Stimulated activated CD4-positive, alpha-beta T cell treated with anti-CD3 and anti-CD28 coated beads, Interleukin-12 subunit alpha, Interleukin-12 subunit beta, amount 100 ng/mL, for 4 hours (primary cell): ENCODE measurements at regions not wholly inside any gene's neighbourhood (a gene's known extent, or its start where the extent isn't known, plus 50 kb on each side); places are given as distances from the start of the nearest gene placed in this dataset.
"Not testable (repeated sequence)": the region's sequence is repeated elsewhere in the genome, so short reads cannot be mapped to it uniquely, and the experiment has no call there.

Experiments used
- DNase-seq: peaks from one replicate; pipeline ENCODE4 v3.0.0-alpha.2; 2020

DNA sequence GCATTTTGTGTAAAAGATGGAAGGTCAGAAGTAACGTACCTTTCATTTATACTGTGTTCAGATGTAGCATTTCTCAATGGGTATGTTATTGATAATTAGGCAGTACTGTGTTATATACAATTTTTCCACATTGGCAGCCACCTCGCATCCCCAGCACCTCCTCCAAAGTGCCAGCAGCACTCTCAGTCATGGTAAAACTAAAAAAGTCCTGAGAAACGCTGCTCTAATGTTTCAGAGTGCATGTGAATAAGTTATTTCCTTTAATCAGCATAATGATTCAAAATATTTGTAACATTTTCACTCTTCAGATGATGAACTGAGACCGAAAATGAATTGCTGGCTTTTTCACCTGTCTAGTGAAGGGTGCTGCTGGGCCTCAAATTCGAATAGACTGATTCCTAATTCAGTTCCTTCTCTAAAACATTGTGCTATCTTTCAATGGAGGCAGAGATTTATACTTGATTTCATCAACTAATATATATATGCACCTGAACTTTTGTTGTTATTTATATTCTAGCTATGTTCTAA is 79.9 kb upstream of the ANKRD55 start:
- DNase-seq, result no peak

DNA sequence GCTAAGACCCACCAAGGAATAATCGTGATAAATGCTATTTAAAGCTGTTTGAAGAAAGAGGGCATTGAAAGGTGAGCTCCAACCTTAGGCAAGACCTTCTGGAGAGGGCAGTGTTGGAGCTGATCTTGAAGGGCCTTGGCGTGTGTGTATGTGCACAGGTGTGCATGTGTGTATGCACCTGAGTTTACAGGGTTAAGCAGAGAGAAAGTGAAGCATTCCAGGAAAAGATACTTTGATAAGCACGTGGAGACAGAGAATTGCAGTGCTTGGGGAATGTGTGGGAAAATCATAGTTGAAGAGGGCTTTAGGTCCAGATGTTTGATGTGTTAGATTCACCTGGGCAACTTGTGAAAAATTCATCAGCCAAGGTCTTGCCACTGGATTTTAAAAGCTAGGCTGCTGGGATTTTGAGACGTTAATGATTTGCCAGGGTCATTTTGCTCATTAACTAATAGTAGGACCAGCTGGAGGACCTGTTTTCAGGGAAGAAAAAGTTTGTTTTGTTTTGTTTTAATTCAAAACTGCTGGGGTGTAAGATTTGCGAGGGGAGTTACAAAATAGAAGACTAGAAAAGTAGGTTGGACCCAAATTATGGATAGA is 78.3 kb upstream of the ANKRD55 start:
- no peak for DNase-seq

DNA sequence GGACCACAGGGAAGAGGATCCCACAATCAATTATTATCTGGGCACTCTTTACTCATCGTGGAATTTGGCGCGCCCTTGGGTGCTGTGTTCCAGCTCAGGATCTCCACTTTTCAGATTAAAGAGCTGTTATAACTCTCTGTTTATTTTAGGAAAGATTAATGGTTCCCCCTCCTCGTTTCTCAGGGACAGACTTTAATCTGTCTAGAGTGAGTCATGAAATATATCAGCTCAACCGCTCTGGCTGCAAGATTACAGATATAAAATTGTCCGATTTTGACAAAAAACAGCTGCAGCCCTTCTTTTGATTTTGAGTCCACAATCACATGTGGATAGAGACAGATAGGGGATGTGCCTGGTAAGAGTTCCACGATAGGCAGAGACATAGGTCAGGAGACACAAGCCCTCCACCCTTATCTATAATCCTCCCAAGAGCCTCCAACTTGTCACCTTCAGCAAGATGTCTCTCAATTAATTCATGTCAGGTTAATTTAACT is 77.6 kb upstream of the ANKRD55 start:
- no peak for DNase-seq

DNA sequence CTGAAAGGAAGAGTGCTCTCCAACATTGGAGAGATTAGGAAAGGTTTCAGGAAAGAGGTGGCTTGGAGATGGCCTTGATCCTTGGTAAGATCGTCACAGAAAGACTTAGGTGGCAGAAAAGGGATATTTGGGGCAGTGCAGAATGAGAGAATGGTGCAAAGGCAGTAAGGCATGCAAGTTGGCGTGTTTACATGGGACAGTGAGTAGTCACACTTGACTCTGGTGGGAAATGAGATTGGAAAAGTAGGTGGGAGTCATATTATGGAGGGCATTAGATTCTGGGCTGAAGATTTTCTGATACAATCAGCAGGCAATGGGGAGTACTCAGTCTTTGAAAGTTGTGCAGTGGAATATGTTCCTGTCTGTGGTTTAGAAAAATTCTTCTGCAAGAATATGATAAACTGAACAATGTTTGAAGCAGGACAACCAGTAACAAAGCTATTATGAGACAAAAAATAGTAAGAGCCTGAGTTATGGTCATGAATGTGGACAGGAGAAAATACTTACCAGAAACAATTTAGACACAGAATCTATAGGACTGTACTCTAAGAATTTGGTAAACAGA is 76.2 kb upstream of the ANKRD55 start:
- no peak for DNase-seq

GRCh38 chr5:56307714-56308333 is 74.7 kb upstream of the ANKRD55 start:
- no peak for DNase-seq

- no peak for DNase-seq
Observed at GRCh38 chr5:56306433-56307150, 73.5 kb upstream of the ANKRD55 start.

- no peak for DNase-seq
Observed at GRCh38 chr5:56305001-56305950, 72.1 kb upstream of the ANKRD55 start.

GRCh38 chr5:56303511-56303910 is 70.4 kb upstream of the ANKRD55 start:
- DNase-seq, result no peak

DNA sequence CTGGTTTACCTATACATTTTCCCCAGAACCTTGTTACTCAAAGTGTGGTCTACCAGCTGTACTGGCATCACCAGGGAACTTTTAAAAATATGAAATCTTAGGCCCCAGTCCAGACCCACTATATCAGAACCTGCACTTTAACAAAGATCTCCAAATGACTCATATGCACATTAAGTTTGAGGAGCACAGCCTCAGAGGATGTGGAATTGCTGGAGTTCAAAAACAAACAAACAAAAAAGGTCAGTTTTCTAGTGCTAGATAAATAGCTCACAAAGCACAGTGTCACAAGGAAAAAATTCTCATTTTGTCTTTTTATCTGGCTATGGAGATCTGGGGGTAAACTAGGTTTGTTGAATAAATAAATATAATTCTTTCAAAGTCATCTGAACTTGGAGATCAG is 68.9 kb upstream of the ANKRD55 start:
- no peak for DNase-seq

DNA sequence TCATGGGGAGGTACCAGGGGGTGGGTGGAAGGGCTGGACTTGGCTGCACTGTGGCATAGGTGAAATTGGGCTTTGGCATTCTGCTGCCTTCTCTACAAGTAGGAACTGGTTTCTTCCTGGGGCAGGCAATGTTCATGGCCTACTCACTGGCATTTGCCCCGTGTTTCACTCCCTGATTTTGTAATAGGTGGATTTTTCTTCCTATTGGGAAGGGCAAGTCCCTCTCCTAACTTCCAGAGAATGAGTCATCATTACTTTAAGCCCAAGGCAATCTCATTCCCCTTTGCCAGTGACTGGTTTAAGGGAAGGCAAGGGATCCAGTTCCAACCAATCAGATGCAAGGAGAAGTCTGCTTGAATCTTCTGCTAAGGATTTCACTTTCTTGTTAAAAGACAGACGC is 67.9 kb upstream of the ANKRD55 start:
- no peak for DNase-seq

GRCh38 chr5:56299212-56299611 is 66.1 kb upstream of the ANKRD55 start:
- DNase-seq, result no peak

GRCh38 chr5:56298336-56299090 is 65.4 kb upstream of the ANKRD55 start:
- DNase-seq, result no peak

DNA sequence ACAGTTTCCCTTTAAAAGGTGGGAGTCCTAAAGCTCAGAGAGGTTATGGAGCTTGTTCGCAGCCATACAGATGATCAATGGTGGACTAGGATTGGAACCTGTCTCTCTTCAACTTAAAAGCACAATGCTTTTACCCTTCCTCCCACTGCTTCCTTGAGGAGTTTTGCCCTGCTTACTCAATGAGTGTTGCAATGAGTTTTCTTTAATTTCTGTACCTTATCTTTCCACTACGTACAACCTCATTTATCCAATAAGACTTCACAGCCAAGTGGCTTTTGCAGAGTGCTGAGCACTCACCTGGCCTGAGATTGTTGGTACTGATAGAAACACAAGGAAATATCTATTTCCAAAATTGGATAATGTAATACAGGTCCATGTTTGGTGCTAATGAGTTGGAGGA is 64.7 kb upstream of the ANKRD55 start:
- DNase-seq, result no peak

DNA sequence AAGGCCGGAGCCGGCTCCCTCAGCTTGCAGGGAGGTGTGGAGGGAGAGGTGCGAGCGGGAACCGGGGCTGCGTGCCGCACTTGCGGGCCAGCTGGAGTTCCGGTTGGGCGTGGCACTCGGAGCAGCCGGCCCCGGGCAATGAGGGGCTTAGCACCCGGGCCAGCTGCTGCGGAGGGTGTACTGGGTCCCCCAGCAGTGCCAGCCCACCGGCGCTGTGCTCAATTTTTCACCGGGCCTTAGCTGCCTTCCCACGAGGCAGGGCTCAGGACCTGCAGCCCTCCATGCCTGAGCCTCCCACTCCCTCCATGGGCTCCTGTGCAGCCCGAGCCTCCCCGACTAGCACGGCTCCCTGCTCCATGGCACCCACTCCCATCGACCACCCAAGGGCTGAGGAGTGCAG is 62.2 kb upstream of the ANKRD55 start:
- DNase-seq, result not testable (repeated sequence)

GRCh38 chr5:56294354-56294753 is 61.2 kb upstream of the ANKRD55 start:
- DNase-seq, result no peak

DNA sequence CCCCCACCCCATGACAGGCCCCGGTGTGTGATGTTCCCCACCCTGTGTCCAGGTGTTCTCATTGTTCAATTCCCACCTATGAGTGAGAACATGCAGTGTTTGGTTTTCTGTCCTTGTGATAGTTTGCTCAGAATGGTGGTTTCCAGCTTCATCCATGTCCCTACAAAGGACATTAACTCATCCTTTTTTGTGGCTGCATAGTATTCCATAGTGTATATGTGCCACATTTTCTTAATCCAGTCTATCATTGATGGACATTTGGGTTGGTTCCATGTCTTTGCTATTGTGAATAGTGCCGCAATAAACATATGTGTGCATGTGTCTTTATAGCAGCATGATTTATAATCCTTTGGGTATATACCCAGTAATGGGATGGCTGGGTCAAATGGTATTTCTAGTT is 59.7 kb upstream of the ANKRD55 start:
- DNase-seq, result not testable (repeated sequence)

DNA sequence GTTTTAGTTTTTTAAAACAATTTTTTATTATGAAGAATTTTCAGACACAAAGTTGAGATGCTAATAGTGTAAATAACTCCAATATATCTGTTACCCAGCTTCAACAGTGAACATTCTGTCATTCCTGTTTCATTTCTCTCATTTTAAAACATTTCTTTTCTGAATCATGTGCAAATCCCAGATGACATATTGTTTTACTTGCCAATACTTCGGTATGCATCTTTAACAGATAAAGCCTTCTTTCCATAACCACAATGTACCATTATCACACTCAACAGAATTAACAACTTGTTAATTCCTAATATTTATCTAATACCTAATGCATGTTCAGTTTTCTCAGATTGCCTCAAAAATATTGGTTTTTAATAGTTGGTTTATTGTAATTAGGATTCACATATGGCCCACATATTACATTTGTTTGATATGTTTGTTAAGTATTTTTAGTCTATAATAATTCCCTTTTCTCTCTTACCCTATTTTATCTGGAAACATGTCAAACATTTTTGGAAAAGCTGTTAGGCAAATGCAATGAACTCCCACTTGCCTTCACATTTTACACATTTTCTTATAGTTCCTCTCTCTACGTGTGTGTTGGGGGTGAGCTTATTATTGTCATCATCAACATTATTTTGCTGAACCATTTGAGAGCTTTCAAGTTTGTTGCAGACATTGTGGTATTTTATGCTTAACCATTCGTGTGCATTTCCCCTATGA is 58.7 kb upstream of the ANKRD55 start:
- no peak for DNase-seq

GRCh38 chr5:56291079-56291643 is 58.0 kb upstream of the ANKRD55 start:
- DNase-seq, result no peak

DNA sequence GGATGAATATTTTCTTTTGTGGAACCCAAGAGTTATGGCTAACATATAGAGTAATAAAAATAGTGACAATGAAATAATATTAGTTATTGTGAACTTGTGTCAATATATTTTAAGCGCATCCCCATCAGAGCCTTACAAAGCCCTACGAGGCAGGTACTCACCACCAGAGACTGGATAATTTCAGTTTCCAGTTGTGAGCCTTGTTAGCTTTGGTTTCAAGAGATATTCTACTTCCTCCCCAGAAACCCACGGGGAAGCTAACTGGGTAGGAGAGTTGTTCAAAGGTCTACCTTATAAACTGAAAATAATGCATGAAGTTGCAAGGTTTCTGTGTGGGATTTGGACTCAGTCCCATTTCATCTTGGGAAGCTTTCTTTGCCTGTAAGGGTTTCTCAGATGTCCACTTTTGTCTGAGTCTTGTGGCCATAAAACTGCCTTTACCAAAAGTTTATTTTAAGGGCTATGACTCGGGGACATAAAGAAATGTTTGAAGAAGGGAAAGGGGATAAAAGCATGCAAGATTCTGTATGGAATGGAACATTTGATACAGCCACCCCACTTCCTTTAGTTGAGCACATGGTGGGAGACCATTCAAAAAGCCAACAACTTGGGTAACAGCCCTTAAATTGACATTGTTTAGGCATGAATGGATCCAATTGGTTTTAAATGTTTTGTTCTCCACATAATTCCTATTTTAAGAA is 57.4 kb upstream of the ANKRD55 start:
- no peak for DNase-seq

DNA sequence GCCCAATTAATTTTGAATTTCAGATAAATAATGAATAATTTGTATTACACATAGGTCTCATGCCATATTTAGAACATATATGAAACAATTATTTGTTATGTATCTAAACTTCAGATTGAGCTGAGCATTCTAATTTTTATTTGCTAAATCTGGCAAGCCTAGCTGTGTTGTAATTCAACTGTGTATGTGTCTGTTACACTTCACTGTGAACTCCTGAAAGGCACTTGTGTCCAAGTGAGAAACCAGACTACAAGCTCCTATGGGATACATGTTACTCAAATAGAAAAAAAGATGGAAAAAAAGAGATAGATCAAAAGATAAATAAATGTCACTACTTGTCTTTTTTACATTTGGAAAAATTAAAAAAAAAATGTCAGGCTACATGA is 56.5 kb upstream of the ANKRD55 start:
- no peak for DNase-seq
